Hepatocyte (in vitro differentiated cells): ENCODE measurements at regions not wholly inside any gene's neighbourhood (a gene's known extent, or its start where the extent isn't known, plus 50 kb on each side); places are given as distances from the start of the nearest gene placed in this dataset.

Experiments used
- EZH2 ChIP-seq: fragments of 200-600 bp; sonication (generic); IDR thresholded peaks from 2 replicates; pipeline ENCODE4 v1.6.1; 2016; ENCODE audit warnings: antibody characterized with exemption, mild to moderate bottlenecking, borderline replicate concordance
- EZH2phosphoT487 ChIP-seq: fragments of 200-600 bp; sonication (generic); IDR thresholded peaks from one replicate; pipeline ENCODE4 v1.6.1; 2018; ENCODE audit warnings: antibody characterized with exemption, mild to moderate bottlenecking, low read depth, moderate library complexity; ENCODE audit not compliant: unreplicated experiment, severe bottlenecking
- TF ChIP-seq, protein P1 (sequence below): fragments of 200-600 bp; sonication (generic); IDR thresholded peaks from 2 replicates; pipeline ENCODE4 v1.5.1; 2016; ENCODE audit warnings: antibody characterized with exemption, mild to moderate bottlenecking; ENCODE audit not compliant: poor library complexity

DNA sequence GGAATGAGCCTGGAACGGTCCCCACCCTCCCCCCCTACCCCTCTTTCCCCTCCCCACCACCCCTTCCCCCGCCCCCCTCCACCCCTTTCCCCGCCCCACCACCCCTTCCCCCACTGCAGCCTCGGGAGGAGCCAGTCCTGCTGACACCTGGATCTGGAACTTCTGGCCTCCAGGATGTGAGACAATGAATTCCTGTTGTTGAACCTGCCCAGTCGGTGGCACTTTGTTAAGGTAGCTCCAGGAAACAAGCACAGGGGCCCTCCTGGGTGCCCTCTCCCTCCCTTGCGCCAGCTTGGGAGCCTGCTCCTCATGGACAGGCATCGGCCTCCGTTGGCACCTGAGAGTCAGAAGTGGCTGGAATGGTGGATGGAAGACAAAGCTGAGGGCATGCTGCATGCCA, 152.4 kb upstream of the FOXF1 start:
- TF ChIP-seq EZH2phosphoT487 (no peak), EZH2 (no peak)
- TF ChIP-seq, protein P1, sequence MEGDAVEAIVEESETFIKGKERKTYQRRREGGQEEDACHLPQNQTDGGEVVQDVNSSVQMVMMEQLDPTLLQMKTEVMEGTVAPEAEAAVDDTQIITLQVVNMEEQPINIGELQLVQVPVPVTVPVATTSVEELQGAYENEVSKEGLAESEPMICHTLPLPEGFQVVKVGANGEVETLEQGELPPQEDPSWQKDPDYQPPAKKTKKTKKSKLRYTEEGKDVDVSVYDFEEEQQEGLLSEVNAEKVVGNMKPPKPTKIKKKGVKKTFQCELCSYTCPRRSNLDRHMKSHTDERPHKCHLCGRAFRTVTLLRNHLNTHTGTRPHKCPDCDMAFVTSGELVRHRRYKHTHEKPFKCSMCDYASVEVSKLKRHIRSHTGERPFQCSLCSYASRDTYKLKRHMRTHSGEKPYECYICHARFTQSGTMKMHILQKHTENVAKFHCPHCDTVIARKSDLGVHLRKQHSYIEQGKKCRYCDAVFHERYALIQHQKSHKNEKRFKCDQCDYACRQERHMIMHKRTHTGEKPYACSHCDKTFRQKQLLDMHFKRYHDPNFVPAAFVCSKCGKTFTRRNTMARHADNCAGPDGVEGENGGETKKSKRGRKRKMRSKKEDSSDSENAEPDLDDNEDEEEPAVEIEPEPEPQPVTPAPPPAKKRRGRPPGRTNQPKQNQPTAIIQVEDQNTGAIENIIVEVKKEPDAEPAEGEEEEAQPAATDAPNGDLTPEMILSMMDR: no peak
